Heart right ventricle (tissue), 16 donors: ENCODE measurements at regions not wholly inside any gene's neighbourhood (a gene's known extent, or its start where the extent isn't known, plus 50 kb on each side); places are given as distances from the start of the nearest gene placed in this dataset.
"Not testable (repeated sequence)": the region's sequence is repeated elsewhere in the genome, so short reads cannot be mapped to it uniquely, and the experiment has no call there.

Experiments used
- ATAC-seq, 8 donors: fragments of 200-7000 bp; cut with Tn5 transposase; one replicate each; pipeline ENCODE4 v1.9.1; 2020; ENCODE audit warnings: mild to moderate bottlenecking in 8 of 8, moderate library complexity in 8 of 8, moderate number of reproducible peaks in 1 of 8
- DNase-seq, 2 donors: peaks; one replicate each; pipeline ENCODE4 v3.0.0-alpha.2; 2020
- H3K27ac ChIP-seq, 10 donors: fragments of 200-600 bp; sonication (generic) in 2 of 10; one replicate each; pipeline versions ENCODE4 v1.5.0 to v1.8.0; 2020 to 2022; ENCODE audit warnings: mild to moderate bottlenecking in 3 of 10
- H3K27me3 ChIP-seq, 7 donors: fragments of 200-600 bp; one replicate each; pipeline ENCODE4 v1.8.0; 2021 to 2022; ENCODE audit warnings: mild to moderate bottlenecking in 2 of 7
- H3K36me3 ChIP-seq, 9 donors: fragments of 200-600 bp; sonication (generic) in 1 of 9; one replicate each; pipeline versions ENCODE4 v1.5.0 to v1.8.0; 2020 to 2022; ENCODE audit warnings: mild to moderate bottlenecking in 2 of 9
- H3K4me1 ChIP-seq, 9 donors: fragments of 200-600 bp; sonication (generic) in 1 of 9; one replicate each; pipeline versions ENCODE4 v1.5.0 to v1.8.0; 2020 to 2022; ENCODE audit warnings: mild to moderate bottlenecking in 4 of 9
- H3K4me3 ChIP-seq, 10 donors: fragments of 200-600 bp; sonication (generic) in 2 of 10; one replicate each; pipeline versions ENCODE4 v1.5.0 to v1.8.0; 2020 to 2022; ENCODE audit warnings: mild to moderate bottlenecking in 7 of 10, moderate library complexity in 2 of 10
- H3K9me3 ChIP-seq, 11 donors: fragments of 200-600 bp in 10 of 11; sonication (generic) in 2 of 11; one replicate each; pipeline versions ENCODE4 v1.5.0 to v1.8.0; 2013 to 2022; ENCODE audit warnings: mild to moderate bottlenecking in 2 of 11, control low read depth in 1 of 11, moderate library complexity in 1 of 11
- CTCF ChIP-seq, 9 donors: fragments of 200-600 bp; sonication (generic) in 2 of 9; IDR thresholded peaks; one replicate each; pipeline versions ENCODE4 v1.5.0 to v1.8.0; 2021 to 2022; ENCODE audit warnings: antibody characterized with exemption in 9 of 9, mild to moderate bottlenecking in 5 of 9, moderate library complexity in 1 of 9
- WGBS, 2 donors: extraction: QIAGEN DNeasy Blood & Tissue Kit; methylation state at CpG; one replicate each; pipeline ENCODE4 v1.1.7; 2013; ENCODE audit warnings: inconsistent platforms in 1 of 2; 5-methylcytosine and 5-hydroxymethylcytosine counted together
- intact Hi-C, 10 donors: fragments of 100-400 bp; cut with DNase I; formaldehyde crosslinking; loops; one replicate each; pipeline versions ENCODE4 v1.11.1 to v1.14.2; 2022
- donor health status: Arrhythmogenic right ventricular cardiomyopathy.
- donor health status: ischemic (EF 13 %, LVEDD 7.1; RV severe dilation, severe dysfunction).
- donor health status: healthy with polysubstance abuse.
- donor health status: DM: no; HTN: yes; CAD: no.
- donor health status: DM: no; HTN: no; CAD: no.
- donor health status: ischemic (EF 25% LVEDD 6.9; RV normal size, moderate dysfunction).
- donor health status: ischemic (EF 25% LVEDD 5.7; RV mildly dilated, moderate dysfunction).
- donor health status: healthy.
- donor health status: DM: yes; HTN: yes; CAD: no.
- donor health status: Ischemic cardiomyopathy.
- donor health status: ischemic (EF 35%, LVEDD 5.7; RV mildly dilated, moderate dysfunction).
- donor health status: nonischemic (EF 11% LVEDD 7.7; RV severe dilation, severe dysfunction).
- donor health status: DM: yes; HTN: yes; CAD: no.
- donor health status: PGD.
- donor health status: ischemic (EF 29% LVEDD 5.4; RV normal size, mild dysfunction).
- donor health status: nonischemic (EF 23%, LVEDD 6.1; RV moderate dilation, normal function).

GRCh38 chrY:12305456-12305855, 395.6 kb upstream of the USP9Y start:
- DNase-seq: no peak
- H3K4me1 ChIP-seq: no peaks in the 10 kb centered on the region
- no peak for TF ChIP-seq CTCF (IDR thresholded peaks at IDR 0.05)
- no peaks in the 10 kb centered on the region for H3K27me3 ChIP-seq
- no peaks in the 10 kb centered on the region for H3K9me3 ChIP-seq
- H3K27ac ChIP-seq: no peak overlapping the region
- H3K4me3 ChIP-seq: no peak overlapping the region
- no peaks in the 10 kb centered on the region for H3K36me3 ChIP-seq
- no peak for ATAC-seq
- WGBS, 2 donors: 78 to 81% methylated on average over 4 of the region's 4 CpGs
- intact Hi-C loops: no loop called here

GRCh38 chrY:12309212-12309611, 391.8 kb upstream of the USP9Y start:
- no peaks in the 10 kb centered on the region for H3K9me3 ChIP-seq
- no peaks in the 10 kb centered on the region for H3K4me1 ChIP-seq
- no peak overlapping the region for H3K4me3 ChIP-seq
- 16 to 25% methylated on average over 10 of the region's 10 CpGs for WGBS, 2 donors
- intact Hi-C loops: no loop called here
- H3K27me3 ChIP-seq: no peaks in the 10 kb centered on the region
- peak in 4 of 9 donors; percentile 7 to 19 (median 13) for TF ChIP-seq CTCF (IDR thresholded peaks at IDR 0.05)
- no peak overlapping the region for H3K27ac ChIP-seq
- ATAC-seq (no peak), DNase-seq (no peak)
- H3K36me3 ChIP-seq: no peaks in the 10 kb centered on the region

DNA sequence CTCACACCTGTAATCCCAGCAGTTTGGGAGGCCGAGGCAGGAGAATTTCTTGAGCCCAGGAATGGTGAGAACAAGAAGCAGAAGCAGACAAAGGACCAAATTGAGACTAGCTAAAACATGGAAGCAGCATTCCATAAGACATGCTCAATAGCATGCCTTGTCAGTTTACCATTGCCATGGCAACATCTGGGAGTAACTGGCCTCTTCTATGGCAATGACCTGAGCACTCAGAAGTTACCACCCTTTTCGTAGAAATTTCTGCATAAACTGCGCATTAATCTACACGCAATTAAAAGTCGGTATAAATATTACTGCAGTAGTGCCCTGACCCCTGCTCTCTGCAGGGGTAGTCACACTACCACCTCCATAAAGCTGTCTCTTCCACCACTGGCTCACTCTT, 390.2 kb upstream of the USP9Y start:
- DNase-seq: no peak
- WGBS, 2 donors: 74 to 88% methylated on average over 5 of the region's 5 CpGs
- ATAC-seq: no peak
- Histone ChIP-seq H3K36me3 (no peaks in the 10 kb centered on the region), H3K27ac (no peak overlapping the region), H3K27me3 (no peaks in the 10 kb centered on the region), H3K4me1 (no peaks in the 10 kb centered on the region), H3K4me3 (no peak overlapping the region), H3K9me3 (no peaks in the 10 kb centered on the region)
- intact Hi-C loops: no loop called here
- no peak for TF ChIP-seq CTCF (IDR thresholded peaks at IDR 0.05)

DNA sequence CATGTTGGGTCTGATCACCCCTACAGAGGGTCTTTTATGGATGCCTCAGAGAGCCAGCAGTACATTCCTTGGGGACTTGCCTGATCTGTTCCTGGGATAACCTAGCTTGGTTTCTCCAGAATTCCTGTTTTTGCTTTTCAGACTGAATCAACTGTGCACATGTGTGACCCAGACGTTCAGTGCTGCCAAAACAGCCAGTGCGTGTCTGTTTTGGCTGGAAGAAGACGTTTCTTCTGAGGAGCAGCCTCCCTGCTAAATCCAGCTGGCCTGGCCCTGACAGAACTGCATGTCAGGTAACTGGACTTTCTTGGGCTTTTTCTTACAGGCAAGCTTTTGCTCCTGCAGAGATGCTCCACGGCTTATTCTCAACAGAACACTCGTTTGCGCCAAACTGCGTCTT, 373.3 kb upstream of the USP9Y start:
- intact Hi-C loops: no loop called here
- Histone ChIP-seq H3K4me1 (no peaks in the 10 kb centered on the region), H3K9me3 (no peaks in the 10 kb centered on the region), H3K4me3 (no peak overlapping the region), H3K27me3 (no peaks in the 10 kb centered on the region), H3K27ac (no peak overlapping the region), H3K36me3 (no peaks in the 10 kb centered on the region)
- ATAC-seq (no peak), DNase-seq (no peak)
- 58 to 74% methylated on average over 7 of the region's 7 CpGs for WGBS, 2 donors
- no peak for TF ChIP-seq CTCF (IDR thresholded peaks at IDR 0.05)

DNA sequence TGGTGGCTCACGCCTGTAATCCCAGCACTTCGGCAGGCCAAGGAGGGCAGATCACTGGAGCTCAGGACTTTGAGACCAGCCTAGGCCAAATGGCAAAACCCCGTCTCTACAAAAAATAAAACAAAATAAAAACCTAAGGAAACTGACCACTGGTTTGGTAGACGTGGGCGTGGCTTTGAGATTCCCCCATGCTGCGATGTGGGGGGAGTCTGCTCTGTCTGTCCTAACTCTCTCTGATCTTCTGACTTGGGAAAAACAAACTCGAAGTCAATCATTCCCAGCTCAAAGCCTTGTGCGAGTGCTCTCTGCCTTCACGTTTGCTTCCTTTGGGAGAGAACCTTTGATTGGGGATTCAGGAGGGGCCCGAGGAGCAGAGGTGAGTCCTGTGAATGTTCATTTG, 369.1 kb upstream of the USP9Y start:
- H3K27me3 ChIP-seq, H3K4me1 ChIP-seq, H3K27ac ChIP-seq, intact Hi-C loops, ATAC-seq, H3K4me3 ChIP-seq, H3K9me3 ChIP-seq, H3K36me3 ChIP-seq, DNase-seq: not testable (repeated sequence)
- WGBS, 2 donors: 76 to 80% methylated on average over 7 to 8 of the region's 10 CpGs
